ENCODE measurements at regions not wholly inside any gene's neighbourhood (a gene's known extent, or its start where the extent isn't known, plus 50 kb on each side); places are given as distances from the start of the nearest gene placed in this dataset.
"Not testable (repeated sequence)": the region's sequence is repeated elsewhere in the genome, so short reads cannot be mapped to it uniquely, and the experiment has no call there.

GRCh38 chr7:156353352-156353751 is 287.2 kb upstream of the RNF32 start:
- H3K4me3 ChIP-seq (ENCODE audit: control extremely low read depth in 1 of 5, extremely low read depth in 1 of 5, insufficient read depth in 1 of 5, low read depth in 2 of 5, low read length in 4 of 5): no peak overlapping the region
- no peak for DNase-seq
- H3K9me3 ChIP-seq (ENCODE audit: control extremely low read depth in 1 of 3, control insufficient read depth in 2 of 3, insufficient read depth in 1 of 3, low read length in 2 of 3): no peaks in the 10 kb centered on the region
- no peak overlapping the region for H3K27ac ChIP-seq (ENCODE audit: low read length in 2 of 2)
- intact Hi-C loops (cut with micrococcal nuclease): no loop called here
- ATAC-seq (ENCODE audit: low read depth): no peak
- Mint-ChIP-seq H3K9me3 (ENCODE audit: insufficient read depth) (no peaks in the 10 kb centered on the region), H3K4me1 (no peaks in the 10 kb centered on the region), H3K27me3 (no peaks in the 10 kb centered on the region), H3K27ac (no peak overlapping the region), H3K4me3 (no peak overlapping the region)
- no peaks in the 10 kb centered on the region for H3K79me2 ChIP-seq (ENCODE audit: control insufficient read depth, insufficient read depth, low read length)
- no peak overlapping the region for H2AFZ ChIP-seq (ENCODE audit: insufficient read depth, low read depth, low read length, poor library complexity, severe bottlenecking)
- no peaks in the 10 kb centered on the region for H3K4me1 ChIP-seq (ENCODE audit: control insufficient read depth in 2 of 2, insufficient read depth in 2 of 2, low read length in 2 of 2)
- H3K27me3 ChIP-seq (replicated peaks in 1 of 4; ENCODE audit: control extremely low read depth in 1 of 4, control insufficient read depth in 3 of 4, insufficient read depth in 4 of 4, low read length in 3 of 4): no peaks in the 10 kb centered on the region
- no peak overlapping the region for H3K9ac ChIP-seq (ENCODE audit: low read length)
- POLR2A ChIA-PET: no interaction called here
- no peak for TF ChIP-seq EZH2 (IDR thresholded peaks at IDR 0.05; ENCODE audit: borderline replicate concordance, insufficient read depth, low read depth, low read length, poor library complexity, severe bottlenecking)
- no peak for TF ChIP-seq CTCF (IDR thresholded peaks at IDR 0.05)
- H3K4me2 ChIP-seq (replicated peaks; ENCODE audit: low read depth, low read length, poor library complexity, severe bottlenecking): no peak overlapping the region
- H3K36me3 ChIP-seq (replicated peaks in 1 of 2; ENCODE audit: control extremely low read depth in 1 of 2, control insufficient read depth in 1 of 2, extremely low read depth in 1 of 2, insufficient read depth in 2 of 2, low read length in 1 of 2): no peaks in the 10 kb centered on the region
- CTCF ChIA-PET: no interaction called here
- 89% methylated on average over 7 of the region's 7 CpGs for WGBS (ENCODE audit: insufficient coverage)
- no peaks in the 10 kb centered on the region for H4K20me1 ChIP-seq (ENCODE audit: control insufficient read depth, insufficient read depth, low read length, poor library complexity, severe bottlenecking)

- H3K9me3 ChIP-seq (ENCODE audit: control extremely low read depth in 1 of 3, control insufficient read depth in 2 of 3, insufficient read depth in 1 of 3, low read length in 2 of 3): peaks cover 0 to 19% (median 0%) of the 10 kb centered on the region in 3 donors
- H3K36me3 ChIP-seq (replicated peaks in 1 of 2; ENCODE audit: control extremely low read depth in 1 of 2, control insufficient read depth in 1 of 2, extremely low read depth in 1 of 2, insufficient read depth in 2 of 2, low read length in 1 of 2); H3K27ac ChIP-seq (ENCODE audit: low read length in 2 of 2); H3K27me3 Mint-ChIP-seq; CTCF ChIA-PET; H3K9ac ChIP-seq (ENCODE audit: low read length); ATAC-seq (ENCODE audit: low read depth); H3K9me3 Mint-ChIP-seq (ENCODE audit: insufficient read depth); intact Hi-C loops (cut with micrococcal nuclease); H3K79me2 ChIP-seq (ENCODE audit: control insufficient read depth, insufficient read depth, low read length); H3K27ac Mint-ChIP-seq; H3K4me3 Mint-ChIP-seq; POLR2A ChIA-PET; H2AFZ ChIP-seq (ENCODE audit: insufficient read depth, low read depth, low read length, poor library complexity, severe bottlenecking); H3K4me1 Mint-ChIP-seq; H3K4me3 ChIP-seq (ENCODE audit: control extremely low read depth in 1 of 5, extremely low read depth in 1 of 5, insufficient read depth in 1 of 5, low read depth in 2 of 5, low read length in 4 of 5); H4K20me1 ChIP-seq (ENCODE audit: control insufficient read depth, insufficient read depth, low read length, poor library complexity, severe bottlenecking); H3K4me1 ChIP-seq (ENCODE audit: control insufficient read depth in 2 of 2, insufficient read depth in 2 of 2, low read length in 2 of 2); DNase-seq; H3K4me2 ChIP-seq (replicated peaks; ENCODE audit: low read depth, low read length, poor library complexity, severe bottlenecking); H3K27me3 ChIP-seq (replicated peaks in 1 of 4; ENCODE audit: control extremely low read depth in 1 of 4, control insufficient read depth in 3 of 4, insufficient read depth in 4 of 4, low read length in 3 of 4): not testable (repeated sequence)
- WGBS (ENCODE audit: insufficient coverage): 96% methylated on average over 25 of the region's 25 CpGs
Observed at GRCh38 chr7:156347703-156348248, 292.8 kb upstream of the RNF32 start.

Measured in B cell (primary cell).